Mesothelial cell of epicardium (in vitro differentiated cells): ENCODE measurements at regions not wholly inside any gene's neighbourhood (a gene's known extent, or its start where the extent isn't known, plus 50 kb on each side); places are given as distances from the start of the nearest gene placed in this dataset.

Source experiments
- DNase-seq, 2 experiments: peaks; one replicate each; pipeline ENCODE4 v3.0.0; 2021; ENCODE audit warnings: low spot score in 2 of 2; ENCODE audit not compliant: unreplicated experiment in 2 of 2
- H3K27ac Mint-ChIP-seq: 2 replicates; pipeline ENCODE4 v1.8.0; 2021; ENCODE audit warnings: mixed read lengths
- H3K27me3 Mint-ChIP-seq: 2 replicates; pipeline ENCODE4 v1.8.0; 2021; ENCODE audit warnings: low read depth, mixed read lengths
- H3K36me3 Mint-ChIP-seq: 2 replicates; pipeline ENCODE4 v1.8.0; 2021; ENCODE audit warnings: mixed read lengths
- H3K4me1 Mint-ChIP-seq: 2 replicates; pipeline ENCODE4 v1.8.0; 2021; ENCODE audit warnings: mixed read lengths
- H3K4me3 Mint-ChIP-seq: 2 replicates; pipeline ENCODE4 v1.8.0; 2021; ENCODE audit warnings: mild to moderate bottlenecking, moderate library complexity, mixed read lengths
- H3K9me3 Mint-ChIP-seq: 2 replicates; pipeline ENCODE4 v1.8.0; 2021; ENCODE audit warnings: mixed read lengths
- TF ChIP-seq, protein P1 (sequence below): fragments of 200-600 bp; sonication (generic); IDR thresholded peaks from one replicate; pipeline ENCODE4 v1.5.0; 2021; ENCODE audit warnings: antibody characterized with exemption; ENCODE audit not compliant: unreplicated experiment

DNA sequence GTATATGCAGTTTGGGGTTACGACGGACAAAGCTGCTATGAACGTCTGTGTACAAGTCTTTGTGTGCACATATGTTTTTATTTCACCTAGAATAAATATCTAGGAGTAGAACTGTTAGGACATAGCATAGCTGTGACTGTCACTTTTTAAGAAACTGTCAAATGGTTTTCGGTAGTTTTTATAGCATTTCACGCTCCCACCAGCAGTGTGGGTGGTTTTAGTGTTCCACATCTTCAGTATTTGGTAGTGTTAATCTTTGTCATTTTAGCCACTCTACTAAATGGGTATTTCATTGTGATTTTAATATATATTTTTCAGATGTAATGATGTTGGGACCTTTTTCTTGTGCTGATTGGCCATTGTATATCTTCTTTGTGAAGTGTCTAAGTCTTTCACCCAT, 109.1 kb upstream of the BCAT1 start:
- DNase-seq, result no peak
- Mint-ChIP-seq H3K27me3 (no peaks in the 10 kb centered on the region), H3K9me3 (no peaks in the 10 kb centered on the region), H3K36me3 (no peaks in the 10 kb centered on the region), H3K27ac (no peak overlapping the region), H3K4me3 (no peak overlapping the region), H3K4me1 (peaks cover 5% of the 10 kb centered on the region)
- TF ChIP-seq, protein P1, sequence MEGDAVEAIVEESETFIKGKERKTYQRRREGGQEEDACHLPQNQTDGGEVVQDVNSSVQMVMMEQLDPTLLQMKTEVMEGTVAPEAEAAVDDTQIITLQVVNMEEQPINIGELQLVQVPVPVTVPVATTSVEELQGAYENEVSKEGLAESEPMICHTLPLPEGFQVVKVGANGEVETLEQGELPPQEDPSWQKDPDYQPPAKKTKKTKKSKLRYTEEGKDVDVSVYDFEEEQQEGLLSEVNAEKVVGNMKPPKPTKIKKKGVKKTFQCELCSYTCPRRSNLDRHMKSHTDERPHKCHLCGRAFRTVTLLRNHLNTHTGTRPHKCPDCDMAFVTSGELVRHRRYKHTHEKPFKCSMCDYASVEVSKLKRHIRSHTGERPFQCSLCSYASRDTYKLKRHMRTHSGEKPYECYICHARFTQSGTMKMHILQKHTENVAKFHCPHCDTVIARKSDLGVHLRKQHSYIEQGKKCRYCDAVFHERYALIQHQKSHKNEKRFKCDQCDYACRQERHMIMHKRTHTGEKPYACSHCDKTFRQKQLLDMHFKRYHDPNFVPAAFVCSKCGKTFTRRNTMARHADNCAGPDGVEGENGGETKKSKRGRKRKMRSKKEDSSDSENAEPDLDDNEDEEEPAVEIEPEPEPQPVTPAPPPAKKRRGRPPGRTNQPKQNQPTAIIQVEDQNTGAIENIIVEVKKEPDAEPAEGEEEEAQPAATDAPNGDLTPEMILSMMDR, result no peak

DNA sequence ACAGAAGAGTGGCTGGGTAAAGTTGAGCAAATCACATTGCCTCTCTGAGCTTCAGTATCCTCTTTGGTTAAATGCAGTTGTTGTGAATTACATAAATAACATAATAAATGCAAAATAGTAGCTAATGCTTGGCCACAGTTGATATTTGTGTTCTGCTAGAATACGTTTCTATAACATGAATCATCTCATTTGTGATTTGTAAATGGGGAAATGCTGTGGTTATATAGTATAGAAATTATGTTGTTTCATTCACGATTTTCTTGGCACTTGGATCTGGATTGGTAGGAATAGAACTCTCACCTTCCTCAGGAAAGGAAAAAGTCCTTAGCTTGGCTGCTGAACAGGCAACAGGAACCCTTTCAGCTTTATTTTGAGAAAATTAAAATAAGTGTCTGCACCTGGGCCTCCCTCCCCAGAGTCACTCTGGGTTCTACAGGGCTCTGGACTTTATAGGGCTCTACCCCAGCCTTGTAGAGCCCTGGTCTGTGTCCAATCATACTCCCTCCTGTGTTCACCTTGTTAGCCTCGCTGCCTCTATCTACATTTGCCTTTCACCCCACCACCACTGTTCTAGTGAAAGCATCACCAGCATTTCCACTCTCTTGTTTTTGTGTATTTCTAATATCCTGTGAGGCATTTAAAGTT, 107.7 kb upstream of the BCAT1 start:
- Mint-ChIP-seq H3K27ac (no peak overlapping the region), H3K4me3 (no peak overlapping the region), H3K4me1 (peaks cover 11% of the 10 kb centered on the region), H3K27me3 (no peaks in the 10 kb centered on the region), H3K9me3 (no peaks in the 10 kb centered on the region), H3K36me3 (no peaks in the 10 kb centered on the region)
- DNase-seq, result no peak
- TF ChIP-seq, protein P1, result no peak

DNA sequence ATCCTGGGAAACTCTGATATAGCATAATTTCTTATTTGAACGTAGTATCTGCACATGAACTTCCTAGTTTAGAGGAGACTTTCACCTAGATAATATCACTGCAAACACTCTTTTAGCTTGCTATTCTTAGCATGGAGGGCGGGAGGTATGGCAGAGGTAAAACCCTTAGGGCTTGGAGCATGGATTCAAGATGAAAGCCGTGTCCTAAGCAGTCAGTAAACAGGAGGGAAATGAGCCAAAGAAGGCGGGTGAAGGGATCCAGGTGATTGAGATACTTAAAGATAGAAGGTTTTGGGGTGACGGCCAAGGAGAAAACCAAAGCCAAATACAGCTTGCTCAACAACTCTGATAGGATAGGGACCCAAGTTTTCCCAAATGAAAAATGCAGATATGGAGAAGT, 107.1 kb upstream of the BCAT1 start:
- TF ChIP-seq, protein P1, result no peak
- no peaks in the 10 kb centered on the region for H3K27me3 Mint-ChIP-seq
- peaks cover 11% of the 10 kb centered on the region for H3K4me1 Mint-ChIP-seq
- no peaks in the 10 kb centered on the region for H3K9me3 Mint-ChIP-seq
- DNase-seq, result no peak
- no peak overlapping the region for H3K27ac Mint-ChIP-seq
- H3K4me3 Mint-ChIP-seq, result no peak overlapping the region
- no peaks in the 10 kb centered on the region for H3K36me3 Mint-ChIP-seq

DNA sequence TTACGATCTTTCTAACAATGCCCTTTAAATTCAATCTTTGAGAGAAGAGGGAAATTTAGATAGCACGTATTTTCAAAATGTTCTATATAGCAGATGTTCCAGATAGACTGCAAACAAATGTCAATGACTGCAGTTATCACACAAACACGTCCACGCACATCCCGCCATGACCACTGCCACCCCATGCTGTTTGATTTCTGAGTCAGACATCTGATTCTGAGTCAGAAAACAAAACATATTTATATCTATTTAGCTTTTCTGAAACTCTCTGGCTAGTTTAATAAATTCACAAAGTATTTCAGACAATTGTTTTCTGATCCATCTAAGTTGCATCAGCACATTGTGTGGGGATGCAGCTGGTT, 105.9 kb upstream of the BCAT1 start:
- DNase-seq, result no peak
- Mint-ChIP-seq H3K27ac (no peak overlapping the region), H3K36me3 (no peaks in the 10 kb centered on the region), H3K4me3 (no peak overlapping the region), H3K9me3 (no peaks in the 10 kb centered on the region), H3K4me1 (peaks cover 11% of the 10 kb centered on the region), H3K27me3 (no peaks in the 10 kb centered on the region)
- TF ChIP-seq, protein P1, result no peak

DNA sequence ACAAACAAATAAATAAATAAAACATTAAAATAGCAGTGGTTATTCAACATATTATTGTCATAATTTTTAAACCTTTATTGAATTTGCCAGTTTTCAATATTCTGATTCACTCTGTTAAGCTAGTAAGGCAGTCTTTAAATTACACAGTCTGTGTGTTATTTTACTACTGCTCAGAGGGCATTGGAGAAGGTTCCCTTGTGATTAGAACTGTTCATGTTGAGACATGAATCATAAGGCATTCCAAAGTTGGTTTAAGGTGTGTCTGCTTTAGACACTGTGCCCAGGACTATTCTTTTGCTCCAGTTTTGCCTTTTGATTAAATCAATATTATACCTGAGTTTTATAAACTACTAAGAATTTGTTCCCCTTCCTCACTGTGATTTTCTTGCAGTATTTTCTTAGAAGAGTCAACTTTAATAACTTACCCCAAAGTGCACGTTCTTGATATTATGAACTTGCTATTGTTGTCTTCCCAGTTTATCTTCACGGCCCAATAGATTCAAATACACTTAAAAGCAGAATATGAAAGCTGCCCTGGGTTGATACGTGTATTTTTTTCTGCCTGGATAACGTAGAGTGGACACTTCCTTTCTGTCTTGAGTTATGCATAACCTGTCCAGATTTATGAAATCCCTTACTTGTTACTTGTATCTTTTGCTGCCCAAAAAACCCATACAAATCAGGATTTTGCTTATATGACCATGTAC, 105.3 kb upstream of the BCAT1 start:
- DNase-seq, result no peak
- H3K27ac Mint-ChIP-seq, result no peak overlapping the region
- peaks cover 11% of the 10 kb centered on the region for H3K4me1 Mint-ChIP-seq
- no peak overlapping the region for H3K4me3 Mint-ChIP-seq
- no peaks in the 10 kb centered on the region for H3K27me3 Mint-ChIP-seq
- H3K9me3 Mint-ChIP-seq, result peaks cover under 1% of the 10 kb centered on the region
- H3K36me3 Mint-ChIP-seq, result no peaks in the 10 kb centered on the region
- TF ChIP-seq, protein P1, result no peak
